Thymus (tissue), 11 donors: ENCODE measurements at regions not wholly inside any gene's neighbourhood (a gene's known extent, or its start where the extent isn't known, plus 50 kb on each side); places are given as distances from the start of the nearest gene placed in this dataset.
"Not testable (repeated sequence)": the region's sequence is repeated elsewhere in the genome, so short reads cannot be mapped to it uniquely, and the experiment has no call there.

ENCODE experiments used
- DNase-seq, 9 donors: peaks; one replicate each; pipeline ENCODE4 v3.0.0-alpha.2; 2013; ENCODE audit warnings: low spot score in 9 of 9, low read depth in 6 of 9, missing footprints in 1 of 9
- H3K27ac ChIP-seq, 2 donors: one replicate each; pipeline ENCODE4 v1.5.1; 2013; ENCODE audit warnings: control low read depth in 1 of 2, low read depth in 1 of 2, low read length in 1 of 2, mild to moderate bottlenecking in 1 of 2, moderate library complexity in 1 of 2
- H3K27me3 ChIP-seq, 2 donors: one replicate each; pipeline ENCODE4 v1.5.1; 2013; ENCODE audit warnings: low read length in 1 of 2; ENCODE audit not compliant: control insufficient read depth in 2 of 2, insufficient read depth in 1 of 2
- H3K36me3 ChIP-seq, 2 donors: one replicate each; pipeline ENCODE4 v1.5.1; 2013; ENCODE audit warnings: low read length in 1 of 2, mild to moderate bottlenecking in 1 of 2, moderate library complexity in 1 of 2; ENCODE audit not compliant: control insufficient read depth in 2 of 2, insufficient read depth in 2 of 2
- H3K4me1 ChIP-seq, 2 donors: one replicate each; pipeline ENCODE4 v1.5.1; 2013; ENCODE audit warnings: low read length in 2 of 2; ENCODE audit not compliant: control insufficient read depth in 2 of 2, insufficient read depth in 2 of 2
- H3K4me3 ChIP-seq, 2 donors: one replicate each; pipeline ENCODE4 v1.5.1; 2013; ENCODE audit warnings: low read length in 2 of 2, control low read depth in 1 of 2, mild to moderate bottlenecking in 1 of 2
- H3K9me3 ChIP-seq, 2 donors: one replicate each; pipeline ENCODE4 v1.5.1; 2013; ENCODE audit warnings: low read length in 1 of 2, mild to moderate bottlenecking in 1 of 2; ENCODE audit not compliant: control insufficient read depth in 2 of 2, insufficient read depth in 1 of 2
- WGBS: extraction: QIAGEN DNeasy Blood & Tissue Kit; methylation state at CpG from one replicate; pipeline ENCODE4 v1.1.7; 2013; 5-methylcytosine and 5-hydroxymethylcytosine counted together
- donor health status: healthy.

DNA sequence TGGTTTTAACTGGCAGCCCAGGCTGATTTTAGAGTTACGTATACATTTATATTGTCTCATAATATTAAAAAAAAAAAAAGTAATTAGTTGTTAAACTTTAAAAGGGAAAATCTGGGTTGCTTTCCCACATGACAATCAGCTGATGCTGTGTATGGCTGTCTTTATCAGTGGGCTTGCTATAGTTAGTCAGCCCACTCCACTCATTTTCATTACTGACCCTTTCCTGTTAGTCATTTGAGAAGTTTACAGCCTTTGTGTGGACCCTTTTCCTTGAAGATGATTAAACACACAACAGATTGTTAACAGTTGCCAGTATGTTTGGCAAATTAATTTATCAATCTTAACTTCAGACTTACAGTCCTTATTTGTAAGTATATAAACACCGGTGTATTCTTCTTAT is 164.5 kb upstream of the AGR3 start:
- no peaks in the 10 kb centered on the region for H3K27me3 ChIP-seq
- no peak for DNase-seq
- H3K9me3 ChIP-seq = no peaks in the 10 kb centered on the region
- no peak overlapping the region for H3K27ac ChIP-seq
- WGBS = 98% methylated on average over 2 of the region's 2 CpGs
- H3K36me3 ChIP-seq = no peaks in the 10 kb centered on the region
- H3K4me1 ChIP-seq = no peaks in the 10 kb centered on the region
- H3K4me3 ChIP-seq = no peak overlapping the region

DNA sequence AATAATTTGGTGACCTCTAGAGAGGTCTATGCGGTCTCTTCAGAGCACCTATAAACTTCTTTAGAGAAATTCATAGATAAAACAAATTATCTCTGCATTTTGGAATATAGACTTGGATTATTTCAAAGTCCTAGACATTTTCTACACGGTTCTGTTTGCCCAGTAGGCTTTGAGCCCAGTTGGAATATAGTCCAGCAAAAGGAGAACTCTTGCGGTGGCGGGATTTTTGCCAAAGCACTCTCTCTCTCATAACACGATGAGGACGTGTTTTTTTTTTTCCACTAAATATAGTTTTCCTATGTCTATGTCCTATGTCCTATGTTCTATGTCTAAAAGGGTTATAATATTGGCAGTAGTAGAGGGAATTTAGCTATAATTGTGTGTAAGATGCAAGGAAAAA is 164.9 kb upstream of the AGR3 start:
- Histone ChIP-seq H3K4me1 (no peaks in the 10 kb centered on the region), H3K36me3 (no peaks in the 10 kb centered on the region), H3K9me3 (no peaks in the 10 kb centered on the region), H3K27ac (no peak overlapping the region), H3K4me3 (no peak overlapping the region), H3K27me3 (no peaks in the 10 kb centered on the region)
- WGBS = 89% methylated on average over 6 of the region's 6 CpGs
- no peak for DNase-seq

DNA sequence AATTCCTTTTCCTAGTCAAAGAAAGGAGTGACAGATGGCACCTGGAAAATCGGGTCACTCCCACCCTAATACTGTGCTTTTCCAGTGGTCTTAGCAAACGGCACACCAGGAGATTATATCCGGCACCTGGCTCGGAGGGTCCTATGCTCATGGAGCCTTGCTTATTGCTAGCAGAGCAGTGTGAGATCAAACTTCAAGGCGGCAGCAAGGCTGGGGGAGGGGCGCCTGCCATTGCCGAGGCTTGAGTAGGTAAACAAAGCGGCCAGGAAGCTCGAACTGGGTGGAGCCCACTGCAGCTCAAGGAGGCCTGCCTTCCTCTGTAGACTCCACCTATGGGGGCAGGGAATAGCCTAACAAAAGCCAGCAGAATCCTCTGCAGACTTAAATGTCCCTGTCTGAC is 171.4 kb upstream of the AGR3 start:
- H3K36me3 ChIP-seq, H3K9me3 ChIP-seq, H3K4me1 ChIP-seq, DNase-seq, H3K27ac ChIP-seq, H3K4me3 ChIP-seq, H3K27me3 ChIP-seq: not testable (repeated sequence)
- WGBS = 96% methylated on average over 9 of the region's 9 CpGs

DNA sequence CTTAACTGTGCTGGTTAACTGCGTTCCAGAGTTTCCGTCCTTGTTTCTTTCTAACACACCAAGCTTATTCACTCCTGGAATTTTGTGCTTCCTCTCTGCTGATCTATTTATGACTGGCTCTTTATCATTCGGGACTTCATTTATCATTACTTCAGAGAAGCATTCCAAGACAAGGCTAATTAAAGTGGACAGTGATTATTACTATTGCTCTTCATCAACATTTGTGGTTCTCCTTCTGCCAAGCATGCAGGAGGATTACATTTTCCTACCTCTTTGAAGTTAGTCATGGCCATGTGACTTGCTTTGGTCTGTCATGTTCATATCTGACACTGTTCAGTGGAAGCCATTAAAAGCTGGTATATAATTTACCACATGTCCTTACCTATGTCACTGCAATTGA is 172.4 kb upstream of the AGR3 start:
- Histone ChIP-seq H3K36me3 (no peaks in the 10 kb centered on the region), H3K4me3 (no peak overlapping the region), H3K9me3 (no peaks in the 10 kb centered on the region), H3K27ac (no peak overlapping the region), H3K27me3 (no peaks in the 10 kb centered on the region), H3K4me1 (no peaks in the 10 kb centered on the region)
- WGBS = 99% methylated on average over 3 of the region's 3 CpGs
- no peak for DNase-seq

DNA sequence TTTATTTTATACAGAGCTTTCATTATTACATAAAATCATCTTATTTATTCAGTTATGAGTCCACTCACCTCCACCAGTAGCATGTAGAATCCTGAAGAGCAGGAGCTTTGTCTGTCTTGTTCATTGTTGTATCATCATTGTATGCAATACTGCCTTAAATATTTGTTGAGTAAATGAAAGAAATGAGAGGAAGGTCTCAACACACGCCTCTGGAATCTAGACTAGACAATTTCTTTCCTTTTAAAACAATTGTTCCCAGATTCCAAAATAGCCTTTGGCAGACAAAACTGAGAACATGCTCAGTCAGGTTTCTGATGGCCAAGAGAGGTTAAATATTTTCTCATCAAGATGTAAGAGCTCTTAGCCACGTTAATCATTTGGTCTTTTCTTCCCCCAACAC is 173.1 kb upstream of the AGR3 start:
- WGBS = 67% methylated on average over 2 of the region's 2 CpGs
- no peaks in the 10 kb centered on the region for H3K36me3 ChIP-seq

DNA sequence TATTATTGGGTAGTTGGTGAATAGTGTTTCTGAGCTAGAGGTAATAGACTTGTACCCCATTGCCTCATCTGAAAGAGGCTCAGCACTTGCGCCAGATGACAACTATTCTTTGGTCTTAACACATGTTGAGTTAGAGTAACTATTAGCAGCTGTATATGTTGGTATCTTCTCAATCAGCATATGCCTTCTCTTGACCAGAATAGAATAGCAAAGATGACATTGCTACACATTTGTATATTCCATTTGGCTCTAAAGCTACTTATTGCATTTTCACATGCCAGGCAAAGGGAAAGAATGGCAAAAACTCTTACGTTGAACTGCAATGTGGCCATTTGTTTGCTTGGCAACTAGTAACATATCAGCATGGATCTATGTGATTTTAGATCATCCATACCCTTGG is 173.8 kb upstream of the AGR3 start:
- H3K27me3 ChIP-seq = no peaks in the 10 kb centered on the region
- DNase-seq = no peak
- no peak overlapping the region for H3K4me3 ChIP-seq
- H3K9me3 ChIP-seq = no peaks in the 10 kb centered on the region
- no peak overlapping the region for H3K27ac ChIP-seq
- H3K4me1 ChIP-seq = no peaks in the 10 kb centered on the region
- 100% methylated on average over 2 of the region's 2 CpGs for WGBS
- no peaks in the 10 kb centered on the region for H3K36me3 ChIP-seq

More for the DNA sequence above, 173.1 kb upstream of the AGR3 start:
- Histone ChIP-seq H3K9me3 (no peaks in the 10 kb centered on the region), H3K27ac (no peak overlapping the region), H3K4me3 (no peak overlapping the region), H3K27me3 (no peaks in the 10 kb centered on the region), H3K4me1 (no peaks in the 10 kb centered on the region)
- DNase-seq = no peak

DNA sequence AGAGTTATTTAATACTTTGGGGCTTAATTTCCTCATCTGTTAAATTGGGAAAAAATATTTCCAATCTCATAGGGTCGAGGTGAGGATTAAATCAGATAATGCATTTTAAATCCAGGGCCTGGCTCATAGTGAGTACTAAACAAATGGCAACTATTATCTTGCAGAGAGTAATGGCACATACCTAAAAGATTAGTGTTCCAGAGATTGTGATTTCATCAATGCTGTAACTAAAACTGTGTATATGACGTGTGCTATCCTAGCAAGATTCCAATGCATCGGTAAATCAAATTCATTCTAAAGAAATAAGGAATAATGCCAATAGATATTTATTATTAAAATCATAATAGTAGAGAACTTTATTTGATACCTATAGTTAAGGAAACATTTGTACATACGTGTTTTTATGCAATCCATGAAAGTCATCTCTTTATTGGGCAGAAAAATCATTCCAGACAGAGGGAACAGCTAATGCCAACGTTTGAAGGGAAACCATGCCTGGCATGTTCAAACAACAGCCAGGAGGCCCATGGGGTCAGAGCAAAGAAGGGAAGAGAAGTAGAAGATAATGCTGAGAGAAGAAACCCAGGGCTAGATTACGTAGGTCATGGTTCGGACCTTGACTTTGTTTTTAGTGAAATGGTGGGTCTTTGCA is 174.8 kb upstream of the AGR3 start:
- H3K4me3 ChIP-seq = no peak overlapping the region
- no peak for DNase-seq
- WGBS = 80% methylated on average over 7 of the region's 7 CpGs
- no peaks in the 10 kb centered on the region for H3K36me3 ChIP-seq
- H3K27ac ChIP-seq = no peak overlapping the region
- no peaks in the 10 kb centered on the region for H3K9me3 ChIP-seq
- no peaks in the 10 kb centered on the region for H3K27me3 ChIP-seq
- no peaks in the 10 kb centered on the region for H3K4me1 ChIP-seq

DNA sequence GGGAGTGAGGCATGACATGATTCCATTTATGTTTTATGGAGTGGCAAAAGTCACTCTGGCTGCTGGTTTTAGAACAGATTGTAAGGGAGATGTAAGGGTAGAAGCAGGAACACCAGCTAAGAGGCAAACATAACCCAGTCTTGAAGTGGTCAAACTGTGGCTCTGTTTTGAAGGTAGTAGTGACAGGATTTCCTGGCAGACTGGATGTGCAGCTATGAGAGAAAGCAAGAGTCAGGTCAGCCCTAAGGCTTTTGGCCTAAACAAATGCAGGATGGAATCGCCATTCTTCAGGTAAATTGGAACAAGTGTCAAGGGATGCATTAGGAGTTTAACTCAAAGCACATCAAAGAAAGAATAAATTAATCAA is 175.3 kb upstream of the AGR3 start:
- Histone ChIP-seq H3K27me3 (no peaks in the 10 kb centered on the region), H3K36me3 (no peaks in the 10 kb centered on the region), H3K4me1 (no peaks in the 10 kb centered on the region), H3K27ac (no peak overlapping the region), H3K4me3 (no peak overlapping the region), H3K9me3 (no peaks in the 10 kb centered on the region)
- WGBS = 99% methylated on average over 1 of the region's 1 CpG
- no peak for DNase-seq

DNA sequence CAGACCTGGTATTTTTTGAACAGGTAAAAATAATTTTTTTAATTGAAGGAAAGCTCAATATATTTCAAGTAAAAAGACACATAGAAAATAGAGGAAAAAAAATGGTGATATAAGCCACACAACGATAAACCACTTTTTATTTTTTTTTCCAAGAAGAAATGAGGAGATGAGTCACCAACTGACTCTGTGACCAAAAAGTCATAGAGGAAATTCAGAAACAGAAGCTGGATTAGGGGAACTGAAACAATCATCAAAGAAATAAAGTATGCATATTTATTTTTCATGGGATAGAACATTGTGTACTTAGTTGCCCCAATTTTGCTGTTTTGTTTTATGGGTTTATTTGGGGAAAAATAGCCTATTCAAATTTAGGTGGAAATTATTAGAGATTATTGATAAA is 176.8 kb upstream of the AGR3 start:
- Histone ChIP-seq H3K27me3 (no peaks in the 10 kb centered on the region), H3K36me3 (no peaks in the 10 kb centered on the region), H3K4me3 (no peak overlapping the region), H3K9me3 (no peaks in the 10 kb centered on the region), H3K27ac (no peak overlapping the region), H3K4me1 (no peaks in the 10 kb centered on the region)
- peak in 1 of 9 donors; percentile 14 for DNase-seq
- 19% methylated on average over 1 of the region's 1 CpG for WGBS

DNA sequence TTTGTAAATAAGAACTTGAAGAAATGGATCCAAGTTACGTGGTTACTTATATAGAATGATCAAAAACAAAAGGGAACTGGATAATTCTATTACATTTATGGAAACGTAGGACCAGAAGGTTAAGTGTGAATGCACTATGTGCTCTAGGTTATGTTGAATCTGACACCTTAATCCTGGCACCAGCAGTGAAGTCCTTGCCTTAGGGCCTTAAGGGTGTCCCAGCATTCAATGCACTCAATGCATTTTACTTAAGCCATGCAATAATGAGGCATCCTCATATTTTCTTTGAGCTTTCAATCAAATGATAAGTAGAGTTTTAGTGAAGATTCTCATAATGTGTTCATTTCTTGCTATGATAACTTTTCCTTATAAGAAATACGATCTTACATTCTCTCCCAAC is 178.3 kb upstream of the AGR3 start:
- no peak overlapping the region for H3K27ac ChIP-seq
- 99% methylated on average over 3 of the region's 3 CpGs for WGBS
- no peaks in the 10 kb centered on the region for H3K9me3 ChIP-seq
- no peaks in the 10 kb centered on the region for H3K36me3 ChIP-seq
- no peaks in the 10 kb centered on the region for H3K27me3 ChIP-seq
- H3K4me3 ChIP-seq = no peak overlapping the region
- no peak for DNase-seq
- H3K4me1 ChIP-seq = no peaks in the 10 kb centered on the region
